Natural killer cell (primary cell): ENCODE measurements at regions not wholly inside any gene's neighbourhood (a gene's known extent, or its start where the extent isn't known, plus 50 kb on each side); places are given as distances from the start of the nearest gene placed in this dataset.

Source experiments
- ATAC-seq, 3 donors: fragments of 150-1000 bp in 2 of 3; fragments of 200-7000 bp in 1 of 3; cut with Tn5 transposase; 1 replicate in 1 of 3; 2 replicates in 2 of 3; pipeline ENCODE4 v1.10.0; 2021; ENCODE audit warnings: mild to moderate bottlenecking in 2 of 3, moderate library complexity in 2 of 3
- DNase-seq, 2 donors: peaks; one replicate each; pipeline versions ENCODE4 v3.0.0 to v3.0.0-alpha.2; 2013 to 2021; ENCODE audit warnings: mixed read lengths in 1 of 2
- H3K27ac ChIP-seq: one replicate; pipeline ENCODE4 v1.5.1; 2013; ENCODE audit warnings: mild to moderate bottlenecking, low read length
- H3K27me3 ChIP-seq: one replicate; pipeline ENCODE4 v1.6.1; 2013; ENCODE audit warnings: low read length; ENCODE audit not compliant: control insufficient read depth, insufficient read depth
- H3K36me3 ChIP-seq: one replicate; pipeline ENCODE4 v1.6.1; 2013; ENCODE audit warnings: low read length; ENCODE audit not compliant: control insufficient read depth, insufficient read depth
- H3K4me1 ChIP-seq: one replicate; pipeline ENCODE4 v1.6.1; 2013; ENCODE audit warnings: low read length; ENCODE audit not compliant: control insufficient read depth, insufficient read depth
- H3K4me3 ChIP-seq: one replicate; pipeline ENCODE4 v1.5.1; 2013; ENCODE audit warnings: low read length
- H3K9me3 ChIP-seq: one replicate; pipeline ENCODE4 v1.6.1; 2013; ENCODE audit warnings: low read length; ENCODE audit not compliant: control insufficient read depth, insufficient read depth
- H3K27ac Mint-ChIP-seq, 2 donors: one replicate each; pipeline ENCODE4 v1.8.0; 2022; ENCODE audit warnings: mild to moderate bottlenecking in 2 of 2, mixed read lengths in 2 of 2, moderate library complexity in 1 of 2
- H3K27me3 Mint-ChIP-seq, 2 donors: one replicate each; pipeline ENCODE4 v1.8.0; 2022; ENCODE audit warnings: low read depth in 2 of 2, mixed read lengths in 2 of 2
- H3K36me3 Mint-ChIP-seq: one replicate; pipeline ENCODE4 v1.8.0; 2022; ENCODE audit warnings: mixed read lengths
- H3K4me1 Mint-ChIP-seq, 2 donors: one replicate each; pipeline ENCODE4 v1.8.0; 2022; ENCODE audit warnings: mixed read lengths in 2 of 2
- H3K4me3 Mint-ChIP-seq: one replicate; pipeline ENCODE4 v1.8.0; 2022; ENCODE audit warnings: mild to moderate bottlenecking, moderate library complexity, mixed read lengths
- H3K9me3 Mint-ChIP-seq, 2 donors: one replicate each; pipeline ENCODE4 v1.8.0; 2022; ENCODE audit warnings: mixed read lengths in 2 of 2
- CTCF ChIP-seq: fragments of 200-600 bp; IDR thresholded peaks from one replicate; pipeline ENCODE4 v1.8.0; 2022; ENCODE audit warnings: antibody characterized with exemption
- WGBS: methylation state at CpG from one replicate; pipeline ENCODE4 v1.1.7; 2013; ENCODE audit warnings: missing lambda C conversion rate; ENCODE audit not compliant: insufficient coverage; 5-methylcytosine and 5-hydroxymethylcytosine counted together
- intact Hi-C: fragments of 100-400 bp; cut with micrococcal nuclease; formaldehyde crosslinking; loops from one replicate; pipeline ENCODE4 v1.14.2; 2022

GRCh38 chr6:1239805-1240204 lies 72.1 kb upstream of the FOXQ1 start:
- DNase-seq: no peak
- H3K9me3 ChIP-seq: no peaks in the 10 kb centered on the region

GRCh38 chr6:1238040-1238439 lies 73.9 kb upstream of the FOXQ1 start:
- Mint-ChIP-seq H3K9me3 (no peaks in the 10 kb centered on the region), H3K4me3 (no peak overlapping the region), H3K36me3 (no peaks in the 10 kb centered on the region), H3K27me3 (peaks cover 16 to 18% of the 10 kb centered on the region in 2 donors), H3K27ac (no peak overlapping the region), H3K4me1 (no peaks in the 10 kb centered on the region)
- intact Hi-C loops: no loop called here
- no peak for TF ChIP-seq CTCF
- no peaks in the 10 kb centered on the region for H3K27me3 ChIP-seq
- WGBS: 85% methylated on average over 8 of the region's 8 CpGs
- no peak overlapping the region for H3K4me3 ChIP-seq
- H3K27ac ChIP-seq: no peak overlapping the region
- no peaks in the 10 kb centered on the region for H3K9me3 ChIP-seq
- ATAC-seq: no peak
- DNase-seq: no peak
- H3K4me1 ChIP-seq: no peaks in the 10 kb centered on the region
- H3K36me3 ChIP-seq: no peaks in the 10 kb centered on the region

More at GRCh38 chr6:1239805-1240204, 72.1 kb upstream of the FOXQ1 start:
- Histone ChIP-seq H3K27me3 (no peaks in the 10 kb centered on the region), H3K4me3 (no peak overlapping the region), H3K36me3 (no peaks in the 10 kb centered on the region), H3K4me1 (no peaks in the 10 kb centered on the region), H3K27ac (no peak overlapping the region)
- Mint-ChIP-seq H3K4me3 (no peak overlapping the region), H3K27ac (no peak overlapping the region), H3K27me3 (peaks cover 11 to 18% of the 10 kb centered on the region in 2 donors), H3K4me1 (no peaks in the 10 kb centered on the region), H3K9me3 (no peaks in the 10 kb centered on the region), H3K36me3 (no peaks in the 10 kb centered on the region)
- 89% methylated on average over 5 of the region's 7 CpGs for WGBS
- intact Hi-C loops: no loop called here
- TF ChIP-seq CTCF: no peak
- ATAC-seq: no peak

GRCh38 chr6:1237636-1238035 lies 74.3 kb upstream of the FOXQ1 start:
- Mint-ChIP-seq H3K27me3 (peaks cover 16 to 18% of the 10 kb centered on the region in 2 donors), H3K4me3 (no peak overlapping the region), H3K9me3 (no peaks in the 10 kb centered on the region), H3K27ac (no peak overlapping the region), H3K36me3 (no peaks in the 10 kb centered on the region), H3K4me1 (no peaks in the 10 kb centered on the region)
- 87% methylated on average over 15 of the region's 15 CpGs for WGBS
- no peak overlapping the region for H3K4me3 ChIP-seq
- no peaks in the 10 kb centered on the region for H3K36me3 ChIP-seq
- ATAC-seq (no peak), DNase-seq (no peak)
- no peak for TF ChIP-seq CTCF
- no peak overlapping the region for H3K27ac ChIP-seq
- no peaks in the 10 kb centered on the region for H3K4me1 ChIP-seq
- intact Hi-C loops: no loop called here
- no peaks in the 10 kb centered on the region for H3K27me3 ChIP-seq
- H3K9me3 ChIP-seq: no peaks in the 10 kb centered on the region

- Mint-ChIP-seq H3K36me3 (no peaks in the 10 kb centered on the region), H3K27ac (no peak overlapping the region), H3K9me3 (no peaks in the 10 kb centered on the region), H3K27me3 (peaks cover 7 to 16% of the 10 kb centered on the region in 2 donors), H3K4me3 (no peak overlapping the region), H3K4me1 (no peaks in the 10 kb centered on the region)
- intact Hi-C loops: no loop called here
- Histone ChIP-seq H3K36me3 (no peaks in the 10 kb centered on the region), H3K4me3 (no peak overlapping the region), H3K9me3 (no peaks in the 10 kb centered on the region), H3K27ac (no peak overlapping the region), H3K27me3 (no peaks in the 10 kb centered on the region), H3K4me1 (no peaks in the 10 kb centered on the region)
- 87% methylated on average over 6 of the region's 6 CpGs for WGBS
- TF ChIP-seq CTCF: no peak
- ATAC-seq (no peak), DNase-seq (no peak)
Measured at GRCh38 chr6:1235825-1236224, 76.1 kb upstream of the FOXQ1 start.
